H54 (cell line): ENCODE measurements at regions not wholly inside any gene's neighbourhood (a gene's known extent, or its start where the extent isn't known, plus 50 kb on each side); places are given as distances from the start of the nearest gene placed in this dataset.
"Not testable (repeated sequence)": the region's sequence is repeated elsewhere in the genome, so short reads cannot be mapped to it uniquely, and the experiment has no call there.

Source experiments
- DNase-seq: peaks from one replicate; pipeline ENCODE4 v3.0.0; 2011; ENCODE audit warnings: low spot score, mixed read lengths; ENCODE audit not compliant: insufficient read length
- FAIRE-seq: peaks from 3 replicates; lab custom pipeline; 2011; peaks lifted over from hg19 to GRCh38; lab: Jason Lieb, UNC
- POLR2A ChIP-seq: IDR thresholded peaks from 2 replicates; pipeline ENCODE4 v1.6.1; 2011; ENCODE audit warnings: low read depth, mild to moderate bottlenecking, low read length

DNA sequence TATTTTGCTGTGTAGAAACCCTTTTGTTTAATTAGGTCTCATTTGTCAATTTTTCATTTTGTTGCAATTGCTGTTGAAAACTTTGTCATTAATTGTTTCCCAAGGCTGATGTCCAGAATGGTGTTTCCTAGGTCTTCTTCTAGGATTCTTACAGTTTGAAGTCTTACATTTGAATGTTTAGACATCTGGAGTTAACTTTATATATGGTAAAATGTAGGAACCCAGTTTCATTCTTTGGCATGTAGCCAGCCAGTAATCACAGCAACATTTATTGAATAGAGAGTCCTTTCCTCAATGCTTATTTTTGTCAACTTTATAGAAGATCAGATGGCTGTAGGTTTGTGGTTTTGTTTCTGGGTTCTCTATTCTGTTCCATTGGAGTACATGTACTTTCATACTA is 1290.8 kb upstream of the CDH9 start:
- FAIRE-seq = peak; percentile 23

DNA sequence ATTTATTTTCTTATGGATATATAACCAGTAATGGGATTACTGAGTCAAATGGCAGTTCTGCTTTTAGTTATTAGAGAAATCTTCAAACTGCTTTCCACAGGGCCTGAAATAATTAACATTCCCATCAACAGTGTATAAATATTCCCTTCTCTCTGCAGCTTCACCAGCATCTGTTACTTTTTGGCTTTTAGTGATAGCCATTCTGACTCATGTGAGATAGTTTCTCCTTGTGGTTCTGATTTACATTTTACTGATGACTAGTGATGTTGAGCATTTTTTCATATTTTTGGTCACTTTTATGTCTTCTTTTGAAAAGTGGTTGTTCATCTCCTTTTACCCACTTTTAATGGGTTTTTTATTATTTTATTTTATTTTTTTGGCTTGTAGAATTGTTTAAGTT is 1290.3 kb upstream of the CDH9 start:
- no peak for TF ChIP-seq POLR2A
- FAIRE-seq = no peak
- DNase-seq = no peak

More for the DNA sequence above, 1290.8 kb upstream of the CDH9 start:
- DNase-seq = no peak
- TF ChIP-seq POLR2A = no peak

DNA sequence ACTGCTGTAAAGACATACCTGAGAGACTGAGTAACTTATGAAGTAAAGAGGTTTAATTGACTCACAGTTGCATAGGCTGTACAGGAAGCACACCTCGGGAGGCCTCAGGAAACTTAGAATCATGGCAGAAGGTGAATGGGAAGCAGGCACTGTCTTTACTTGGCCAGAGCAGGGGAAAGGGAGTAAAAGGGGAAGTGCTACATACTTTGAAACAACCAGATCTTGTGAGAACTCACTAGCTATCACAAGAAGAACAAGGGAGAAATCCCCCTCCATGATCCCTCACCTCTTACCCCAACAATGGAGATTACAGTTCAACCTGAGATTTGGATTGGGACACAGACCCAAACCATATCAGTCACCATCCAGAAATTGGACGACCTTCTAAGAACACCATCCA is 1285.8 kb upstream of the CDH9 start:
- DNase-seq = no peak
- TF ChIP-seq POLR2A = no peak
- FAIRE-seq = no peak

DNA sequence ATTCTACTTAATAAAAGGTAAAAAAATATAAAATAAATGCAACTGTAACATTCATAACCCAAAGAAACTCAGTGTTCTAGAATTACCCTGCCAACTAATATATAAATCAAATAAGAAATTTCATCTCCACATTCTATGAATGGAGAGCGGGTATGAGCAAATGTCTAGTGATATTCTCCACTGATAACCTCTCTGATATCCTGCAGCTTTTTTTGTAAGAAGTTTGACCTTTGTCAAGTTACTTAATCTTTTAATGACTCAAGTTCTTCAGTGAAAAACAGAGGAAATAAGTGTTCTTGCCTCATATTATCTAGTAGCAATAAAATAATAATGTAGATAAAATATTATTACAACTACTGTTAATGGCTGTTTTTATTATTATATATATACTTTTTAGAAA is 1275.6 kb upstream of the CDH9 start:
- FAIRE-seq = no peak
- no peak for DNase-seq
- no peak for TF ChIP-seq POLR2A

DNA sequence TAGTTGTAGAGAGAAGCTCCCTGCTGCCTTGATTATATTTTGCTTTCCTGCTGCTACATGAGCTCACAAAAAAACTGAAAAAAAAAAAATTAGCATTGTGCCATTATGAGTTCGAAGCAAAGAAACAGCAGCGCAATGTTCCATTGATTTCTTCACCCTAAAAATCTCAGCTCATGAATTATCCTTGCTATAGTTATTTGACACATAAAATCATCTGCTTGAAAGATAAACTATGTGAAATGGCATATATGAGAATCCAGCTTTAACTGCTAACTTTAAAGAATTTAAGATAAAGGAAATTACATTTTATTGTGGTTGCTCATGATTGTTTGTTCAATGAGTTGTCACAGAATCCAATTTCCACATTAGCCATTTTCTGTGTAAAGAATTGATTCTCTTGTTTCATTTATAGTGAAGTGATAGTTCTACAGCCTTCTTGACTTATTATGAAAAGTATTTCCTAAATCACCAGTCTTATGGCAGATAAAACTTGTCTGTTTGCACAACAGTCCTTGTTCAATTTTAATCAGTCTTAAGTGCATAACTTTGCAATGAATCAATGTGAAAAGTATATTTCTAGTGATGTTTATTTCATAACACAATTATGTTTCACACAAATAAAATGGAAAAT is 1275.0 kb upstream of the CDH9 start:
- FAIRE-seq (peak; percentile 75), DNase-seq (no peak)
- TF ChIP-seq POLR2A = no peak

DNA sequence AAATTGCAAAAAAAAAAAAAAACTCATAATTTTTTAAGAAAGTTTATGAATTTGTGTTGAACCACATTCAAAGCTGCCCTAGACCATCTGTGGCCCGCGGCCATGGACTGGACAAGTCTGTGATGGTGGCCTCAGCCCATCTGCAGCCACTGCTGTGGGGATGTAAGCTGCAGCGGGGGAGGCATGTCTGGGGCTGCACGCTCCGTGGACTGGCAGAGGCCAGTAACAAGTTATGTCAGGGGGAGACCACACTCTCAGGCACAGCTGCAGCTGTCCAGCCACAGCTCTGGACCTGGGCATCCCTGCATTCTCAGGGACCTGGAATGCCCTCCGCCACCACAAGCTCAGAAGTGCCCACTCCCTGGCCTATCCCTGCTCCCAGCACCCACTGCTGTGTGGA is 1272.3 kb upstream of the CDH9 start:
- DNase-seq (no peak), FAIRE-seq (no peak)
- TF ChIP-seq POLR2A = 0 out of 2 replicates have a peak, but pooled peaks have one; percentile 17

DNA sequence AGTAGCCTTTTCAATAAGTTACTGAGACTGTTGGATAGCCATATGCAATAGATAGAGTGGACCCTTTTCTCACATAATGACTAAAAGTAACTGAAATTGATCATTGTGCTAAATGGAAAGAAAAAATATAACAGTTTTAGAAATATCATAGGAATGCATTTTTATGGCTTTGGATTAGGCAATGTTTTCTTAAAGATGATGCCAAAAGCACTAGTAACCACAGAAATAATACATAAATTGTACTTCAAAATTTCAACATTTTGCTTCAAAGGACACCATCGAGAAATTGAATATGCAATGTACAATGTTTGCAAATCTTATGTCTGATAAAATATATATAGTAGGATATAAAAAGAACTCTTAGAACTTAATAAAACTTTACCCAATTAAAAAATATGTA is 1267.5 kb upstream of the CDH9 start:
- no peak for TF ChIP-seq POLR2A
- no peak for DNase-seq
- no peak for FAIRE-seq

DNA sequence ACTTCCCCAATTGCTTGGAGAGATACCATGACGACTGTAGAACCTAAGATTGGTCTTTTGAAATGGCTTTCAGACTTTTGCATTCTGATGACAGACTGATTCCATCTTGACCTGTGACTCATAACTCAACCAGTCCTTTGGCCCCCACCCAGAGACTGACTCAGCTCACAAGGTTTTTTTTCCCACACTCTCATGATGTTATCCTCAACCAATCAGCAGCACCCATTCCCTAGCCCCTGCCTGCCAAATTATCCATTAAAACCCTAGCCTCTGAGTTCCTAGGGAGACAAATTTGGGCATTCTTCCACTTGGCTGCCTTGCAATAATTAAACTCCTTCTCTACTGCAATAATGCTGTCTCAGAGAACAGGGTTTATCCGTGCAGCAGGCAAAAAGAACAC is 1263.3 kb upstream of the CDH9 start:
- no peak for TF ChIP-seq POLR2A
- FAIRE-seq (peak; percentile 94), DNase-seq (no peak)

DNA sequence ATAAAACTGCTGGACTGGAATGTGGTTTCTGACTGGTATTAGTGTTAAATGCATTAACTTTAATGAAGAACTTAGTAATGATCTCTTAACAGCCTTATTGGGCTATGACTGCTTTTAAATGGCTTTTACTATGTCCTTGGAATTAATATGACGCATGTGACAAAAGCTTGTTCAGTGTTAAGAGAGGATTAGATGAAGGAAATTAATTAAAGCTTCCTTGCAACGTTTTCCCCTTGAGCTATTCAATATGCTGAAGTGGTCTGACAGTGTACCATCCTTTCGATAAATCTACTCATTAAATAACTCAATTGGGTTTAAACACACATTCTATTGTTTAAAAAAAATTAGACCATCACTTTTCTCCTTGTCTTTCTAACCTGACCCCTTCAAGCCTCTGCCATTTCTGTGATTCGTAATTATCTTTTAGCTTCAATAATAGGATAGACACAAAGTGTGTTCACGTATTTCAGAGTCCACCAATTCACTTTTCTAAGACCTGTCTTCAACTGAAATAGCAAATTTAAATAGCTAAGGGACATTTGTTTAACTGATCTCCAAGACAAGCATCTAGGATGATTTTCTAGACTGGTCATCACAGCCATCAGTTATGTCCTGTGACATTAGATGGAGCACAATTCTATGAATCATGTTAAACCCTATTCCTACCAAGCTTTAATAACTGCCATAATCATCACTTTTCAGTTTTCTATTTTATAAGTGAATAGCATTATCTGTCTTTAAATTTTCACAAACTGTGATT is 1258.0 kb upstream of the CDH9 start:
- TF ChIP-seq POLR2A = no peak
- peak; percentile 20 for FAIRE-seq

DNA sequence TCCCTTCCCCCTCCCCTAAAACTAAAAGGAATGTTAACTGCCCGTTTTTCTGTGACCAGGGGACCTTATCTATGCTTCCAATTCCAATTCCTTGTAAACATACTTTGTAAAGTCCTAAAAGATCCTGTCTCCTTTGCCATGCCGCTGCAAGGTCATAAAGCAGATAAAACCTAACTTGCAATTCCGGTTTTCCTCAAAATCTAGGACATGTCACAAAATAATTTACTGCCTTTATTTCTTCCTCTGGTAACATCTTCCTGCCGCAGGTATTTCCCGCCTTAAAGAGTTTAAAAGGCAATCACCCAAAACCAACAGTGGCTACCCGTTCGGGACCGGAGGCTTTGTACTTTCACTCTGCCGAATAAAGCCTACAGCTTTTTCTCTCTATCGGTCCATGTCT is 1248.6 kb upstream of the CDH9 start:
- not testable (repeated sequence) for FAIRE-seq, DNase-seq

More for the DNA sequence above, 1258.0 kb upstream of the CDH9 start:
- no peak for DNase-seq

DNA sequence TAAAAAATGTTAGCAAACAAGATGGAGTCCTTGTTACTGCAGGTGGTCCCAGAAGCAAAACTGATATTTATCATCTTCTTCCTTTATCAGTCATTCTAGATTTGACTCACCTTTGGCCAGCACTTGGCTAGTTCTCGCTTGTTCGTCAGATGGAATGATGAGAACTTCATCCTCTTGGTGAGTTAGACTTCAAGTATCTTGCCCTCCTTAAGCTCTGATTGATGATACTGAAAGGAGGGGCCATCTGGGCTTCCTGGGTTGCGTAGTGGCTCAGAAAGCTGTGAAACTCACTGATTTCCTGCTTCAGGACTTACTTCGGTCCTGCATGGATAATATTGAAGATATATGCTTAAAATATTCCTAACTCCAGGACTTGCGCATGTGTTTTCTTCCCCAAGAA is 1248.2 kb upstream of the CDH9 start:
- FAIRE-seq = no peak
- no peak for DNase-seq
- no peak for TF ChIP-seq POLR2A

DNA sequence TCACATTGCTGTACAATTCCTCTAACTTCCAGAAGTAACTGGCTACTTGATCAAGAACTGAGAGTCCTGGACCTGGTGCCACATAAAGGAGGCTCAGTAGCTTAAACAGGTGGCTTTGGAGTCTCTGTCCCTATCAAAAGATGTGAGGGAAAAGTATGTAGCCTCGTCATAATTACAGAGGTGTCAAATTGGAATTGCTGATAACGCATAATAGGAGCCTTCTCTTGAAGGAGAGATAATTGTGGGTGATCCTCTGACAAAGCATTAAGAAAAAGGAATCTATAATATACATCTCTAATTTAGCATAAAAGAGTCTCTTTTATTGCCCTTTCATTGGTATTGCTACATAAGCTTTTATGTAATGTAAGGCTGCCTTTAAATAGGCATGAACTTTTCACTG is 1246.4 kb upstream of the CDH9 start:
- FAIRE-seq = no peak

DNA sequence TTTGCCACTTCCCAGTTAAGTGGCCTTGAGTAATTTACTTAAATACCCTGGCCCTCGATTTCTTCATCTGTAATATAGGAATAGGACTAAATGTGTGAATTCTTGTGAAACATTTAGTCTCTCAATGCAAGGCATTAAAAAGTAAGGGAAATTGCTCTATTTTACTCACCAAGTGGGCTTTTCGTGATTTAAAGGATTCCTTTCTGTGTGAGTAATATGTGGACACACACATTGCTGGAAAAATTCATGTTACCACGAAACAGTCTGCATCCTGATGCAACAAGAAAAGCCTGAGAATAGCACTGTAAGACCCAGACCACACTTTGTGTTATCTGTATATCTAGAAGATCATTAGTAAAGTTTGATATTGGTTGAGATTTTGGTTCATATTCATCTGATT is 1243.0 kb upstream of the CDH9 start:
- no peak for TF ChIP-seq POLR2A
- DNase-seq = no peak
- FAIRE-seq = peak; percentile 69

More for the DNA sequence above, 1246.4 kb upstream of the CDH9 start:
- TF ChIP-seq POLR2A = no peak
- no peak for DNase-seq

DNA sequence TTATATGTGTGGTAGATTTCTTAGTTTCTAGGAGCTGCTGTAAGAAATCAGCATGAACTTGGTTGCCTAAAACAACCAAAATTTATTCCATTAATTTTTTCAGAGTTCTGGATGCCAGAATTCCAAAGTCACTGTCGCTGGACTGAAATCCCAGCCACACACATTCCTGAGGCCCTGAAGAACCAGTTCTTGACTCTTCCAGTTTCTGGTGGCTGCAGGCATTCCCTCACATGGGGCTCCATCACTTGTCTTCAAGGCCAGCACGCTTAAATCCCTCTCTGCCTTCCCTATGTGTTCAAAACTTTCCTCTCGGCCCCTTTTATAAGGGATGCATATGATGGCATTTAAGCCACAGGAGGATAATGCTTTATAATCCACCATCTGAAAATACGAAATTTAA is 1237.5 kb upstream of the CDH9 start:
- TF ChIP-seq POLR2A = no peak
- DNase-seq = no peak
- FAIRE-seq = no peak

DNA sequence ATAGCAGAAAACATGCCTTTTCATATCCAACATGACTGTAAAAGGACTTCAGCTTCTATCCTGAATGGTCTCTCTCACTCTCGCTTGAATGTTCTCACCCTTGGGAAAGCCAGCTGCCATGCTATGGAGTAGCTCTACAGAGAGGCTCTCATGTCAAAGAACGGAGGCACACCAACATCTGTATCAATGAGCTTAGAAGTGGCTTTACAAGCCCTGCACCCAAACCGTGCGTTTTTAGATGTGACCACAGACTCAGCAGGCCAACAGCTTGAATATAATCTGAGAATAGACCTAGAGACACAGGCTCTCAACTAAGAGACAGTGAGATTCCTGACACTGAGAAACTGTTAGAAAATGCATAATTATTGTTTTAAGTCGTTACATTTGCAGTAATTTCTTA is 1231.6 kb upstream of the CDH9 start:
- FAIRE-seq = no peak
- no peak for TF ChIP-seq POLR2A

DNA sequence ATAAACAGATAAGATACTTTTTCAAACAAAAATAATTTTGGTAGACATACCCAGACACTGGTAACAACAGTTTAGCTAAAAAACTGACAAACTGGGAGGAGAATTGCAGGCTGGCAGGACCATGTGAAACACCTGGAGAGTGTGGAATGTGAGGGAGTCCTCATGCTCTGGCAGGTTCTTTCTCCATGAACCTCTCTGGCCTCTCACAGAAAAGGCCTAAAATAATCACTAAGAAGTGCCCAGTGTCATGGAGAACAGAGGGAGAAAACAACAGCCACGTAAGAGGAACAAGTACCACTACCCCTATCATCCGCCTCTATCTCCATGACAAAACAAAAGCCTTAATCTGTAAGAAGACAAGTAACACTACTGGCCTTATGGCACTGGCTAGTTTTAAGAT is 1227.5 kb upstream of the CDH9 start:
- no peak for TF ChIP-seq POLR2A
- DNase-seq = no peak
- no peak for FAIRE-seq

More for the DNA sequence above, 1231.6 kb upstream of the CDH9 start:
- no peak for DNase-seq
